SH-SY5Y (cell line): ENCODE measurements at regions not wholly inside any gene's neighbourhood (a gene's known extent, or its start where the extent isn't known, plus 50 kb on each side); places are given as distances from the start of the nearest gene placed in this dataset.

Source experiments
- GATA2 ChIP-seq: IDR thresholded peaks from 2 replicates; pipeline ENCODE4 v1.6.1; 2011; ENCODE audit warnings: mild to moderate bottlenecking, low read depth, low read length
- GATA3 ChIP-seq: IDR thresholded peaks from 2 replicates; pipeline ENCODE4 v1.6.1; 2011; ENCODE audit warnings: low read depth, mild to moderate bottlenecking, low read length, moderate library complexity

DNA sequence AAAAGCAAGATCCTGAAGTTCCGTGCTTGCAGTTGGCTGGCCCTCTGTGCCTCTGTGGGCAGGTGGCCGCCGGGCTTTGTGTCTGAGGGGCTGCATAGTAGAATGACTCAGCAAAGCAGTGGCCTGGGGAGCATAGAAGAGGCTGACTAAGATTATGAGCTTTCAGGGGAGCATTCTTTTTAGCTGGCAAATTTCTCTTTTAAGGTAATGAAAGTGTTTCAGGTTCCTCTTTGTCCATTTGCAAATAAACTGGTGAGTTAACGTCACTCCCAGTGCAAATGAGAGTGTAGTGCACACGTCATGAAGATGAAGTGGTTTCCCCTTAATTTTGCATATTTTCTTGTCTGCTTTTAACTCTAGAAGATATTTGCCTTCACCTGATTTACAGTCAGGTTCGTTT is 98.6 kb downstream of the BCL2L11 start:
- TF ChIP-seq GATA2 (no peak), GATA3 (no peak)

DNA sequence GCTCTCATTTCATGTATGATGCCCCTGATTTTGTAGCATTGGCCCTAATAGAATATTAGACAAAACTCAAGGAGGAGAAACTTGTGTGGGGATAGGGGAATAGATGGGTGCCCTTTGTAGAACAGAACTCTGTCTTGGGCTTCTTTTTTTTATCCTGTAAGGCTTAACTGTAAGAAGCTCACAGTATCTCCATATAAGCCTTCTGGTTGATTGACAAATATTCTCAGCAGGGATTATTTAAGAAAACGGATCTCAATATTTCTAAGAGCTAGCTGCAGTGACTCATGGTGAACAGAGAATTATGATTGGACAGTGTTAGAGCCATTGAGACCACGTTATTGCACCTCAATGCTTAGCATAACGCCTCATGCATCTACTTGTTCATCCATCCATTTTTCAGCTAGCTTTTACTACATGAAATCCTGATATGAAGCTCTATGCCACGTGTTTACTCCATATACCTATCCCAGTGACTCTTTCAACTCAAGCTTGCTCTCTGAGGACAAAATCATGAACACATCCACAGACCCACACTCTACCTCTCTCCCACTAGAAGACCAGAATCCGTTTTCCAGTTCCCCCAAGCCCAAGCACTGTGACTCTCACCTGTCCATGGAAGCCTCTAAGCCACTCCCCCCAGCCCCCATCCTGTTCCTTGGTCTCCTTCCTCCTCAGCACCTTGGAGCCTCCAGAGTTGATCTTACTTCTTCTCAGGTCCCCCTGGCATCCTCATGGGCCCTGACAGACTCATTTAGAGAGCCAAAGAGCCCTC is 99.2 kb downstream of the BCL2L11 start:
- TF ChIP-seq GATA3 (no peak), GATA2 (no peak)

DNA sequence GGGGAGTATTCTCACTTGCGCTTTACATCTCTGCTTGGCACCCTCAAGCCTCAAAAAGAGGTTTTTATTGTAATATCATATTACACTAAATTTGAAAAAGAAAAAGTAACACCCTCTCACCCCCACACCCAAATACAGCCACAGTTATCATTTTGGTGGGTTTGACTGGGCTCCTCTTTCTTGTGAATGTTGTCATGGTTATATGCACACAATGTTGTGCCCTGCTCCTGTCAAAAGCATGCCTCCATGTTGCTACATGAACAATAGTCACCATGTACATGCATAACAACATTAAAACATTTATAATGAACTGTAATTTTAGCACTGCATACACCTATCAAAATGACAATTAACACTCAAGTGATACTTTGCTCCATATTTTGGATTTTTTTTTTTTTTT is 100.2 kb downstream of the BCL2L11 start:
- TF ChIP-seq GATA2 (no peak), GATA3 (no peak)

DNA sequence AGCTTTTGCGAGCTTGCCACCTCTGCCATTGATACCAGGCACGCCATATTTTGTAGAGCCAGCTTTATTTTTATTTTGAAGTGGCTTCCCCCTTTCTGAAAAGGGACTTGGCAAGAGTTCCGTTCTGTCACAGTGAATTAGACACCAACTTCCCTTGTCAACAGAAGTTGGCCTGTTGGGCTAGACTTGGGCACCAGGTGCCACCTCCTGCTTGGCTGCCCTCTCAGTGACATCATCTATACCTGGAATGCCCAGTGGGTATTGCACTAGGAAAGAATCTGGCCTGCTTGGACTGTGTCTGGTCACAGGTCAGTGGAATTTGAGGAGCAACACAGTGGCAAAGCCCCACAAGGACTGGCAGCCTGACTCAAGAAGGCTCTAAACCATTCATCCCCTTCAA is 101.0 kb downstream of the BCL2L11 start:
- TF ChIP-seq GATA3 (no peak), GATA2 (no peak)

DNA sequence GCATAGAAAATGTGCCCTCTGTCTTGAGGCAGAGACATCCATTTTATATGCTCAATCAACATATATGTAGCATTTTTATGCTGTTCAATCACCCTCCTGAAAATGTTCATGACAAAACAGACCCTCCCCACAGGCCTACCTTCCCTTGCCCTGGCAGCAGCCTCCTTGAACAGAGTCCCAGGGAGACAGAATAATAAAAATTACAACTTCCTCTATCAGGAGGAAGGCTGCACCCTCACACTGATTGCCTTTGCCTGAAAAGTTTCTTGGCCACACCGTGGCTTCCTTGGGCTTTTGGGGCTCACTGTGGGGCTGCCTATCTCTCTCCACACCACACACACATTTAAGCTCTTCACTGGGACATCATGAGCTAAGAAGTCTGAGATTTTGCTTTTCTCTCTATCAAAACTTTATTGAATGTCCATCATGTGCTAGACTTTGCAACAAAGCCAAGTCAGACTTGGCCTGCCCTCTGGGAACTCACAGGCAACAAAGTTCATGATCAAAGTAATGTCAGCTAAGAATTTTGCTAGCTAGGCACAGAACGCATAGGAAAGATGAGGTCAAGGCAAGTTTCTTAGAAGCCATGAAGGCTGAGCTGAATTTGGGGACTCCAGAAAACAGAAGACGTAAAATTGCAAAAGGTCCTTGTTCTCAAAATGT is 101.6 kb downstream of the BCL2L11 start:
- no peak for TF ChIP-seq GATA2
- TF ChIP-seq GATA3, result no peak

DNA sequence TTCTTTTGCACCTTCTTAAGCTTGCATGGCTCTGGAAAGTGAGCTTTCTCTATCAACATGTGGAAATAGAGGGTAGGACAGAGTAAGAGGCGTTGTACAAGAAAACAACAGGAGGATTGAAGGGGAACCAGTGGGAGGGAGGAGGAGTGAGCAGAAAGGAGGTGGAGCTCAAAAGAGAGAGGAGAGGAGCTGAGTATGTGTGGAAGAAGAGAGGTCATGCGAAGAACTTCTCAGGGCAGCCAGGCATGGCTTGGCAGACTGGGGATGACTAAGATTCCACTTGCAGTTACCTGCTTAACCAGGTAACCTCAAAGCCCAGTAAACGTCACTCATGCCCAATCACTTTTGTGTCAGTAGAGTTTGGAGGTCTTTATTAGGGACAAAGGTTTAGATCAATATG is 105.1 kb downstream of the BCL2L11 start:
- TF ChIP-seq GATA3, result no peak
- no peak for TF ChIP-seq GATA2

DNA sequence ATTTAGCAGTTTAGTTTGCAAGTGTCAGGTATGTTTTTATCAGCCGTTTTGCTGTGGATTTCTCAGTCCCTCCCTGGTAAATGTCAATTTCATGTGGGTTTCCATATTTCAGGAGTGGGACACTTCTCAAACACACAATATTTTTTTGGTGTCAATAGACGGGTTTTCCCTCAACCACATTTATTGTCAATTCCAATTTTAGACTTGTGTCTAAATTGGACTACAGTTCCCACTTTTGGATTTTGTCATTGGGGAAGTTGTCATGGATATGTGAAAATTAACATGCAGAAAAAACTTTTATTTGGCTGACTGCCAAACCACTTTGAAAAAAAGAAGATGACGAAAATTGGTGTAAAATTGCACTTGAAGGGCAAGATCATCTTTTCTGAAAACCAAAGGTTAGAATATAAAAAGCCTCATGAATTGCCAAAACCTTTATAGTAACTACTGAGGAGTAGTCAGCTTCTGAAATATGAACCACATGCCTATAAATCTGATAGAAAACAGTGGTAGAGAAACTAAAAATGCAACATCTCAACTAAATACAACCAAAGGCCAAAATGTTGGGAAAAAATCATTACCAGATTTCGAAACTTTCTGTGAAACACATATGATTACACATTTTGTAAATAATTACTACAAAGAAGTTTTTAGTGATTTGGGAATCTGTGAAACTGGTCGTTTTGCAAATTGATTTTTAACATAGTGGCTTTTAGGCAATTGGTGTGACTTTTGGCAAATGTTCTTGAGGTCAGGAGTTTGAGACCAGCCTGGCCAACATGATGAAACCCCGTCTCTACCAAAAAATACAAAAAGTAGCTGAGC is 106.4 kb downstream of the BCL2L11 start:
- TF ChIP-seq GATA3 (no peak), GATA2 (no peak)

DNA sequence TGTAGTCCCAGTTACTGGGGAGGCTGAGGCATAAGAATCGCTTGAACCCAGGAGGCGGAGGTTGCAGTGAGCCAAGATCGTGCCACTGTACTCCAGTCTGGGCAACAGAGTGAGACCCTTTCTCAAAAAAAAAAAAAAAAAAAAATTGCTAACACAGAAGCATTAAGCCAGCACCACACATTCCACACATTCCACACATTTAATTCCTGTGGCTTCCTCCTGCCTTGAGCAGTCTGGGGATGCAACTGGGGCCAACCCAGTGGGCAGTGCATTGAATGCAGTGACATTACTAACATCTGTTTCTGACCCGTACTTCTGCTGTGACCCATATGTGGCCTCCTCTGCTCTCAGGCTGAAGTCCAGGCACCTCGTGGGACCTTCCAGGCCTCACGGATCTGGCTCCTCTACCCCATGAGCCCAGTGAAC is 107.0 kb downstream of the BCL2L11 start:
- TF ChIP-seq GATA2, result no peak

DNA sequence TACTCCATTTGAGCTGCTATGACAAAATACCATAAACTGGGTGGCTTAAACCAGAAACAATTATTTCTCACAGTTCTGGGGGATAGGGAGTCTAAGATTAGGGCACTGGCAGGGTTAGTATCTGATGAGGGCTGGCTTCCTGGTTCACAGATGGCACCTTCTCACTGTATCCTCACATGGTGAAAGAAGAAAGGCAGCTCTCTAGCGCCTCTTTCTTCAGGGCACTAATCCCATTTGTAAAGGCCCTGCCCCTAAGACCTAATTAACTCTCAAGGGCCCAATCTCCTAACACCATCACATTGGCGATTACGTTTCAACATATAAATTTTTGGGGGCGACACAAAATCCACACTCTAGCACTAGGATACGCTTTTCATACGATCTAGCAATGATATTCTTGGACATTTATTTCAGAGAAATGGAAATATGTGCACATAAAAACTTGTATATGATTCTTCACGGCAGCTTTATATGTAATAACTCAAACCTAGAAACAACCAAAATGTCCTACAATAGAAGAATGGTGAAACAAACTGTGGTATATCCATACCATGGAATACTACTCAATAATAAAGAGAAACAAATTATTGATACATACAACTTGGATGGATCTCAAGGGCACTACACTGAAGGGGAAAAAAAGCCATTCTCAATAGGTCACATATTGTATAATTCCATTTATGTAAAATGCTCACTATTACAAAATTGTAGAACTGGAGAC is 111.0 kb downstream of the BCL2L11 start:
- no peak for TF ChIP-seq GATA3
- no peak for TF ChIP-seq GATA2

DNA sequence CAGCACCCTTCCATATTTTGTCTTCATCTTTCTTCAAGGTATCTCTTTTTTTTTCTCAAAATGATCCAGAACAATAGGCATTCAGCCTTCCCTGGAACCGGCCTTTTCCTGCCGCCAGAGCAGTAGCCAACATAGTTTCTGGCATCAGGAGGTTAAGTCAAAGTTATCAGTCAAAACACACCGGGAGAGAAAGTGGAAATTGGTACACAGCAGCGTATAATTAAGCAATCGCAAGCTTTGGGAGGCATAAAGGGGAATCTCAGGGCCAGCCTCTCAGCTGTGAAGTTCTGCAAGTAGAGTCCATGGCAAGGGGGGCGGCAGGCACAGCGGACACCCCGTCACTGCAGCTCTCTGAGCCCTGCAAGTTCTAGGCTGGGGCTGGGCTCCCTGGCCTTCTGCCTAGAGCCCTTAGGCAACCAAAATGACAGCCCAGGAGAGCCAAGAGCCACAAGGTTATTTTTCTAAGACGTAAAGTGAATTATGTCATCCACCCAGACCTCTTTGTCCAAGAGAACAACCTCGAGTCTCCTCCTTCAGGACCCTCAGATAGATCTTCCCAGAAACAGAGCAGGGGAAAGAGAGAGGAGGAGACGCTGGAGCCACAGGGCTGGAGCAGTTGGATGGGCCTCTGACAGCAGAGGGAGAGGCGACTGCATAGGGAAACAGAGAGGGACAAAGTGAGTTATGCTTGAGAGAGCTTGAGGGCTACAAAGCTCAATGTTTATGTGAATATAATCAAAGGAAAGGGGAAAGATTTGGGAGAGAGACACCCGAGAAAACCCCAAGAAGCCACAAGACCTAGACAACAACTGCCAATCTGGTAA is 114.7 kb downstream of the BCL2L11 start:
- TF ChIP-seq GATA2 (no peak), GATA3 (no peak)

DNA sequence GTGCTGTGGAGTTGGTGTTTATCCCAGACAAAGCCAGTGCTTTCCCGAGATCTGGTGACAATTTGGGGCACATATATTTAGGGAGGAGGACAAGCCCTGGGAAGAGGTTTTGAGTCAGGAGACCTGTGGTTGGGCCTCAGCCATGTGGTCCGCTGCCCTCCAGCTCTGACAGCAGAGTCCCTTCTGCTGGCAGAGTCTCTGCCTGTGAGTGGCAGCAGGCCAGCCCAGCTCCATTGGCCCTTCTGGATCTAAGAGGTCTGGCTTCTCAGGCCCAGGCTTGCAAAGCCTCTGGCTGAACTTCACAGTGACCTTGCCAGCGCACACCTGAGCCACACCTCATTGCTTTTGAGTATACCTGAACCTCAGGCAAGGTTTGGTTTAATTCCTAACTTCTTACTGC is 115.3 kb downstream of the BCL2L11 start:
- no peak for TF ChIP-seq GATA3
- TF ChIP-seq GATA2, result no peak

DNA sequence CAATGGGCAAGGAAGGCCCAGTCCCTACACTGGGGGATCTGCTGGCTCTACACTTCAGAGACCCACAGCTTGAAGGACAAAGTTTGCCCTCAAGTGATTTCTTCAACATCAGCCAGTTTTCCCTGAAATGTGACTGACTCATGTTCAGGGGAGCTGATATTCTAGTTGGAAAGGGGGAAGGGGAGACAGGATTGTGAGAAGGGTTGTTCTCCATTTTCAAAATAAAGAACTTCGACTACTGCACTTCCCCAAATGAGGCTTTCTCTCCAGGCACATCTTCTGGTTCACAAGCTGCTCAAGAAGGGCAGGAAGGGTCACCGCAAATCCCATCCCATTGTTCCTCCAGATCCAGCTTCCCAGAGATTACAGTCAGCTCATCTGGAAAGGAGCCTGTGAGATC is 117.6 kb downstream of the BCL2L11 start:
- TF ChIP-seq GATA2, result no peak
- no peak for TF ChIP-seq GATA3

DNA sequence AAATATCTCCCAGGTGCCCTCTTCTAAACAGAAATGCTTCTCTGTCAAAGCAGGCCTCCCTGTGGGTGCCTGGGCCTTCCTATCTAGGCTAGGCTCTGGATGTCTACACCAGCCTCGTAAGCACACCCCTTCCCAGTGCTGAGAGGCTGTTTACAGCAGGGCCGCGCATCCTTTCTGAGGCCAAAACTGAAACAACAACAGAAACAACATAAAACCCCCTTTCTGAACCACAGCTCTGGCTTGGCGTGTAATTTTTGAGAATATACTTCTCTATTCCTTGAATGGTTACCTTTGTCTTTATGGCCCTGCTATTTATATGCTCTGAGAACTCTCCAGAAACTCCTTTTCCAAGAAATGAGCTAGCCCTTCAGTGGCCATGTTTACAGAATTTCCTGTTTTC is 118.4 kb downstream of the BCL2L11 start:
- TF ChIP-seq GATA3, result no peak
- no peak for TF ChIP-seq GATA2

DNA sequence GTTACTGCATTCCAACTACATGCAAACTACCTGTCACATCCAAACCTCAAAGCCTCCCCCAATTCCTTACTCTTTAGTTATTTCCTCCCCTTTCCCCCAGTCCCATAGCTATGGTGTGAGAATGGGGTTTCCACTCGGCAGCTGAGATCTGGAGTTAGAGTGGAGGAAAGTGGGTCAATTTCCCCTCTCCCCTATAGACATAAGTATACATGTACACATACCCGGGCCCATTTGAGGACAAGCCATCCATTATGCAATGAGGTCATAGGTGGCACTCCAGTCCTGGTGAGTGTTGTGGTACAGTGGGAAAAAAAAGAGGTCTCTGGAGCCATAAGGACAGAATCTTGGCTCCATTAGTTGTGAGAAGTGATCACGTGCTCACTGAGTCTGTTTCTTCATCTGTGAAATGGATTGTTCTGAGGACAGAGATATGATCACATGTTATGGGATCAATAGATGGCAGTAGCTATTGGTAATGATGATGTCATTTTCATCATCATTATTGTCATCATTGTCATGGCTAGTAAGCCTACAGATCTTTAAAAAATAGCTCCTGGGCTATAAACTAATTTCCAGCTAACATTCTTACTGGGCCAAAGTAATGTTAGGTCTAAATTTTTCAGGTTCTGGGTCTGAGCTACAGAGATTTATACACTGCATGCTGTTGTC is 119.0 kb downstream of the BCL2L11 start:
- TF ChIP-seq GATA2 (no peak), GATA3 (no peak)
